Duodenal mucosa (tissue), 2 donors: ENCODE measurements at regions not wholly inside any gene's neighbourhood (a gene's known extent, or its start where the extent isn't known, plus 50 kb on each side); places are given as distances from the start of the nearest gene placed in this dataset.
"Not testable (repeated sequence)": the region's sequence is repeated elsewhere in the genome, so short reads cannot be mapped to it uniquely, and the experiment has no call there.

Experiments used
- H3K27ac ChIP-seq: one replicate; pipeline ENCODE4 v1.7.0; 2013; ENCODE audit warnings: low read depth, low read length
- H3K27me3 ChIP-seq, 2 donors: one replicate each; pipeline ENCODE4 v1.7.0; 2013; ENCODE audit warnings: low read length in 2 of 2, control low read depth in 1 of 2; ENCODE audit not compliant: insufficient read depth in 2 of 2, control insufficient read depth in 1 of 2
- H3K36me3 ChIP-seq, 2 donors: one replicate each; pipeline ENCODE4 v1.7.0; 2013; ENCODE audit warnings: low read length in 2 of 2, control low read depth in 1 of 2; ENCODE audit not compliant: insufficient read depth in 2 of 2, control insufficient read depth in 1 of 2
- H3K4me1 ChIP-seq, 2 donors: one replicate each; pipeline ENCODE4 v1.7.0; 2013; ENCODE audit warnings: low read length in 2 of 2, control low read depth in 1 of 2; ENCODE audit not compliant: insufficient read depth in 2 of 2, control insufficient read depth in 1 of 2
- H3K4me3 ChIP-seq, 2 donors: one replicate each; pipeline ENCODE4 v1.7.0; 2013; ENCODE audit warnings: low read length in 2 of 2, low read depth in 1 of 2
- H3K9ac ChIP-seq, 2 donors: one replicate each; pipeline ENCODE4 v1.7.0; 2013; ENCODE audit warnings: low read length in 2 of 2, low read depth in 1 of 2
- H3K9me3 ChIP-seq, 2 donors: one replicate each; pipeline ENCODE4 v1.7.0; 2013; ENCODE audit warnings: low read length in 2 of 2, control low read depth in 1 of 2; ENCODE audit not compliant: control insufficient read depth in 1 of 2

DNA sequence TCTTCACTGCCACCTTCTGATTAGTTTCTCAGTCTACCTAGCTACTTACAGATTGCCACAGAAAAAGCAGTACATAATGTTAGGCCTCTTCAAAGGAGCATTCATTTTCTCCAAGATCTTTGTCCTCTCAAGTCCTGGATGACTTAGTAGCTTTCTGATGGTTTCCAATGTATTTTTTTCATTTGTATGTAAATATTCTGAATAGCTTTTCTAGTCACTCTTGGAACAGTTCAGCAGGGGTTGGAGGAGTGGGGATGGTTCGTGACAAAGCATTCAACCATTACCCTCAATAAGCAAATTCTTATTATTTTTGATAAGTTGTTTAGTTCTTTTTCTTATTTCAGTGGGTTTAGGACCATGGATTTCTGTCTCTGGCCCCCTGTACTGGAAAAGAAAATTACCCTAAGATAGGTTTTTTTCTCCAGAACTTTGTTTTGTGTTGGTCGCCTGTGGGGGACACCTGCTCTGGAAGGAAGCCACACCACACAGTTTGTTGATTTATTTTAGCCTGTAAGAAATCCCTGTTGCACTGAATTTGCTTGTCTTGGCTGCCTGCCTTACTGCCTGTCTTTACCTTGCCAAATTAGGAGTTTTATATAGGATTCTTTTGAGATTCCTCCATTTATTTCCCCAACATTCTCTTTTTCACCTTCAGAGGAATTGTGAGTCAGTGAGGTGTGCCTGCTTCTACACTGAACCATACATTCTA, 247.9 kb downstream of the RFPL4B start:
- H3K4me3 ChIP-seq = no peak overlapping the region
- no peak overlapping the region for H3K9ac ChIP-seq
- no peak overlapping the region for H3K27ac ChIP-seq

DNA sequence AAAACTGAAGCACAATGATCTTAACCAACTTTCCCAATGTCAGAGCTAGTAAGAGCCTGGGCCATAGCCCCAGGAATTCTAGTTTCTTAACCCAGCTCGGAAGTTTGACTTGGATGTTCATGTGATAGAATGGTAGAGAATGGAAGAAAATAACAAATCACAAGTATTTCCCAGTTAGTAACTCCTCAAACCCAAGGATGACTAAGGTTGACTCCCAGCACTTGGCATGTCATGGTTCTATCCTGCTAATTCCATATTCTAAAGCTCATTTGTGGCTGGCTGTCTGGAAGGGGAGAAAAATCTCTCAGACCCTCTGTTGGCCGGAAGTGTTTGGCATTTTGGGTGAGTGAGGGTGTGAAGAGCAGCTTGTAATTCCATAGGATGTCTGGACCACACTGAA, 248.7 kb downstream of the RFPL4B start:
- no peaks in the 10 kb centered on the region for H3K27me3 ChIP-seq
- no peaks in the 10 kb centered on the region for H3K9me3 ChIP-seq
- no peak overlapping the region for H3K9ac ChIP-seq
- no peak overlapping the region for H3K27ac ChIP-seq
- H3K4me1 ChIP-seq = no peaks in the 10 kb centered on the region
- no peak overlapping the region for H3K4me3 ChIP-seq
- H3K36me3 ChIP-seq = no peaks in the 10 kb centered on the region

More for the DNA sequence above, 247.9 kb downstream of the RFPL4B start:
- Histone ChIP-seq H3K9me3 (no peaks in the 10 kb centered on the region), H3K36me3 (no peaks in the 10 kb centered on the region), H3K27me3 (no peaks in the 10 kb centered on the region), H3K4me1 (no peaks in the 10 kb centered on the region)

DNA sequence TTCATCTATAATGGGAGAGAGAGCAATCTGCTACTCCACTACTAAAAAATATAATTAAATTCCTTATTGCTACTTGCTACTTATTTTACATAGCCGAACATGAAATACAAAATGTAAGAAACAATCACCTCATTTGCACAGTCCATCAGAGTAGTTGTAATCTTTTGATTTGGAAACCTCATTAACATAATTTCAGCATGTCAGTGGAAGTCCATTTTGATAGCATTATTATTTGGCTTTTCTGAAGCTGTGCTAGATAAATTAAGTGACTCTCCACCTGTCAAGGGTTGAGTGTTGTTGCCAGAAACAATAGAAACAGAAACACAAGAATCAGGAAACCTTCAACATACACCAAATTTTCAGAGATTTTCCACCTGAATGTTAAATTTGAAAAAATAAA, 250.0 kb downstream of the RFPL4B start:
- no peak overlapping the region for H3K9ac ChIP-seq
- no peaks in the 10 kb centered on the region for H3K27me3 ChIP-seq
- no peak overlapping the region for H3K27ac ChIP-seq
- no peaks in the 10 kb centered on the region for H3K9me3 ChIP-seq
- H3K4me3 ChIP-seq = no peak overlapping the region
- no peaks in the 10 kb centered on the region for H3K4me1 ChIP-seq
- no peaks in the 10 kb centered on the region for H3K36me3 ChIP-seq

- no peaks in the 10 kb centered on the region for H3K4me1 ChIP-seq
- no peak overlapping the region for H3K9ac ChIP-seq
- H3K27ac ChIP-seq = no peak overlapping the region
- H3K27me3 ChIP-seq = no peaks in the 10 kb centered on the region
- no peaks in the 10 kb centered on the region for H3K36me3 ChIP-seq
- H3K9me3 ChIP-seq = no peaks in the 10 kb centered on the region
- H3K4me3 ChIP-seq = no peak overlapping the region
Measured at GRCh38 chr6:112600168-112600567, 253.0 kb downstream of the RFPL4B start.

DNA sequence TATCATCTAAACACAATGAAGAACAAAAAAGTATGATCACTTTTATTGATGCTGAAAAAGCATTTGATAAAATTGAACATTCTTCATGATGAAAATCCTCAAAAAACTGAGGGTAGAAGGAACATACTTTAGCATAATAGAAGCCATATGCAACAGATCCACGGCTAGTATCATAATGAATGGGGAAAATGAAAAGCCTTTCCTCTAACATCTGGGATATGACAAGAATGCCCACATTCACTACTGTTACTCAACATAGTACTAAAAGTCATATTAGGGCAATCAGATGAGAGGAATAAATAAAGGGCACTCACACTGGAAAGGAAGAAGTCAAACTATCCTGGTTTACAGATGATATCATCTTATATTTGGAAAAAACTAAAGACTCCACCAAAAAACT, 256.6 kb downstream of the RFPL4B start:
- Histone ChIP-seq H3K36me3 (no peaks in the 10 kb centered on the region), H3K9me3 (peaks cover 0 to 4% of the 10 kb centered on the region in 2 donors), H3K27ac (no peak overlapping the region), H3K4me3 (no peak overlapping the region), H3K27me3 (no peaks in the 10 kb centered on the region), H3K4me1 (no peaks in the 10 kb centered on the region), H3K9ac (no peak overlapping the region)

DNA sequence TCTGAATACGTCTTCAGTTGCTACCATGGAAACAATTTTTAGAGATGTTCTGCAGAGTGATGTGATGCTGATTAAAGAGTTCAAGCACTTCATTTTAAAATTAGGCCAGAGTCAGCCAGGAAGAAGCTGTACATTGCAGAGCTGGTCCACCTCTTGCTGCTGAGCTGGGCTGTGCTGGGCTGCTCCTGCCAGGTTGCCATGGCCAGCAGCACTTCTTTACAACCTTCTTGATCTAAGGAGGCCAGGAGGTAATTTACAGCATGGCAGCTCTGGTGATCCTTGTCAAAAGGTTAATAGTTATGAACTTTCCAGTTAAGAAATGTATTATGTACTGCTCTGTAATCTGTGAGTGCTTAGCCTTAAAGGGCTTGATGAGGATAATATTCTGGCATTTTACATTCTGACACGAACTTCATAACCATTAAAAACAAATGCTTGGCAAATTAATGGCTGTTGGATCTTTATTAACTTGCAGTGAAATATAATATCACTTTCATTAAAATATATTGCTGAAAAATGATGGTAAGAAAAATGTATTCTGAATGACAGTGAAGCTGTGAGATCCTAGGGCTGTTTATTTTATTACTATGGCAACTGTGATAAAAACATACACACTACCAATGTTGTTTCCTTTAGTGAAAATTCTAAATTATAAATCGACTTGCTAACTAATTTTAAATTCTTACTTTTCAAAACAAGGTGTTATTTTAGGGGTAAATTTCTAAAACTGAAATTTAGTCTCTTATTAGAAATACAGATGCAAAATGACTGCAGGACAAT, 259.7 kb downstream of the RFPL4B start:
- no peak overlapping the region for H3K27ac ChIP-seq
- no peaks in the 10 kb centered on the region for H3K4me1 ChIP-seq
- no peak overlapping the region for H3K9ac ChIP-seq
- H3K4me3 ChIP-seq = no peak overlapping the region
- H3K36me3 ChIP-seq = no peaks in the 10 kb centered on the region
- H3K27me3 ChIP-seq = no peaks in the 10 kb centered on the region
- peaks cover 7 to 11% of the 10 kb centered on the region in 2 donors for H3K9me3 ChIP-seq

DNA sequence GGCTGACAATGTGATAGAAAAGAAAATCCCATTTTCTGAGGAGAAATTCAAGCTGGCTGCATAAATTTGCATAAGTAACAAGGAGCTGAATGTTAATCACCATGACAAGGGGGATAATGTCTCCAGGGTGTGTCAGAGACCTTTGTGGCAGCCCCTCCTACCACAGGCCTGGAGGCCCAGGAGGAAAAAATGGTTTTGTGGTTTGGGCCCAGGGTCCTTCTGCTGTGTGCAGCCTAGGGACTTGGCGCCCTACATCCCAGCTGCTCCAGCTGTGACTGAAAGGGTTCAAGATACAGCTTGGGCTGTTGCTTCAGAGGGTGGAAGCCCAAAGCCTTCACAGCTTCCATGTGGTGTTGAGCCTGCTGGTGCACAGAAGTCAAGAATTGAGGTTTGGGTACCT, 261.8 kb downstream of the RFPL4B start:
- H3K9ac ChIP-seq, H3K4me1 ChIP-seq, H3K4me3 ChIP-seq, H3K27me3 ChIP-seq, H3K27ac ChIP-seq, H3K36me3 ChIP-seq: not testable (repeated sequence)
- peaks cover 7 to 11% of the 10 kb centered on the region in 2 donors for H3K9me3 ChIP-seq

- H3K27me3 ChIP-seq = no peaks in the 10 kb centered on the region
- no peak overlapping the region for H3K4me3 ChIP-seq
- no peak overlapping the region for H3K27ac ChIP-seq
- peaks cover 7% of the 10 kb centered on the region in 2 donors for H3K9me3 ChIP-seq
- H3K9ac ChIP-seq = no peak overlapping the region
- H3K36me3 ChIP-seq = no peaks in the 10 kb centered on the region
- no peaks in the 10 kb centered on the region for H3K4me1 ChIP-seq
Measured at GRCh38 chr6:112613410-112613809, 266.3 kb downstream of the RFPL4B start.

GRCh38 chr6:112618849-112619248, 271.7 kb downstream of the RFPL4B start:
- H3K9ac ChIP-seq = no peak overlapping the region
- H3K4me1 ChIP-seq = no peaks in the 10 kb centered on the region
- H3K27me3 ChIP-seq = no peaks in the 10 kb centered on the region
- no peak overlapping the region for H3K4me3 ChIP-seq
- no peak overlapping the region for H3K27ac ChIP-seq
- no peaks in the 10 kb centered on the region for H3K9me3 ChIP-seq
- no peaks in the 10 kb centered on the region for H3K36me3 ChIP-seq

GRCh38 chr6:112620812-112621569, 273.9 kb downstream of the RFPL4B start:
- H3K9me3 ChIP-seq = no peaks in the 10 kb centered on the region
- H3K9ac ChIP-seq = no peak overlapping the region
- no peaks in the 10 kb centered on the region for H3K4me1 ChIP-seq
- no peak overlapping the region for H3K4me3 ChIP-seq
- H3K27ac ChIP-seq = no peak overlapping the region
- H3K27me3 ChIP-seq = no peaks in the 10 kb centered on the region
- no peaks in the 10 kb centered on the region for H3K36me3 ChIP-seq
